Spleen (tissue), 7 donors: ENCODE measurements at regions not wholly inside any gene's neighbourhood (a gene's known extent, or its start where the extent isn't known, plus 50 kb on each side); places are given as distances from the start of the nearest gene placed in this dataset.

Source experiments
- POLR2A ChIP-seq, 3 donors: fragments of 450-650 bp; IDR thresholded peaks; one replicate each; pipeline ENCODE4 v1.5.1; 2017; ENCODE audit warnings: antibody characterized with exemption in 3 of 3, mild to moderate bottlenecking in 1 of 3
- POLR2AphosphoS5 ChIP-seq, 3 donors: sonication (generic); formaldehyde crosslinking; IDR thresholded peaks; one replicate each; pipeline ENCODE4 v1.5.1; 2017; ENCODE audit warnings: antibody characterized with exemption in 3 of 3
- TF ChIP-seq, protein P1 (sequence below), 11 experiments: fragments of 200-600 bp in 7 of 11; fragments of 450-650 bp in 4 of 11; sonication (generic) in 4 of 11; IDR thresholded peaks in 8 of 11; conservative IDR thresholded peaks in 3 of 11; 1 replicate in 7 of 11; 2 replicates in 4 of 11; pipeline versions ENCODE4 v1.4.0 to v1.8.0; 2016 to 2021; ENCODE audit warnings: antibody characterized with exemption in 11 of 11, inconsistent platforms in 4 of 11, mild to moderate bottlenecking in 1 of 11
- donor health status: DM: no; HTN: no; CAD: no; lungs with moderate emphysema.
- donor health status: DM: no; HTN: no; CAD: no.
- donor health status: DM: no; HTN: no; CAD: no.

DNA sequence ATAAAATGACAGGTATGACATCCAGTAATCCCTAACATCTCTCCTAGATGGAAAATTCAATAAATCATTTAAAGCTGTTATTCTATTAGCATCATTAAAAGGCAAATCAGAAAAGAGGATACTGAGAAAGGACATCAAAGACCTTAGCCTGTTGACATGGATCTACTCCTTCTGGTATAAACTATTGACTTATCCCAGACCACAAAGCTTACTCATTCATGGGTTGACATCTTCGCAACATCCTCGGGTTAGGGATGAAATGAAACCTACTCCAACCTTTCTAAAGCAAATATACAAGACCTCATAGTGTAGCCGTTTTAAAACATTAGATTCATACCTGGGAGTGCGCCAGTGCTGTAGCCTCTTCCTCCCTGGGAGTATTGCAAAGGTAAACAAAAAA lies 191.5 kb upstream of the BTG1 start:
- TF ChIP-seq, protein P1, sequence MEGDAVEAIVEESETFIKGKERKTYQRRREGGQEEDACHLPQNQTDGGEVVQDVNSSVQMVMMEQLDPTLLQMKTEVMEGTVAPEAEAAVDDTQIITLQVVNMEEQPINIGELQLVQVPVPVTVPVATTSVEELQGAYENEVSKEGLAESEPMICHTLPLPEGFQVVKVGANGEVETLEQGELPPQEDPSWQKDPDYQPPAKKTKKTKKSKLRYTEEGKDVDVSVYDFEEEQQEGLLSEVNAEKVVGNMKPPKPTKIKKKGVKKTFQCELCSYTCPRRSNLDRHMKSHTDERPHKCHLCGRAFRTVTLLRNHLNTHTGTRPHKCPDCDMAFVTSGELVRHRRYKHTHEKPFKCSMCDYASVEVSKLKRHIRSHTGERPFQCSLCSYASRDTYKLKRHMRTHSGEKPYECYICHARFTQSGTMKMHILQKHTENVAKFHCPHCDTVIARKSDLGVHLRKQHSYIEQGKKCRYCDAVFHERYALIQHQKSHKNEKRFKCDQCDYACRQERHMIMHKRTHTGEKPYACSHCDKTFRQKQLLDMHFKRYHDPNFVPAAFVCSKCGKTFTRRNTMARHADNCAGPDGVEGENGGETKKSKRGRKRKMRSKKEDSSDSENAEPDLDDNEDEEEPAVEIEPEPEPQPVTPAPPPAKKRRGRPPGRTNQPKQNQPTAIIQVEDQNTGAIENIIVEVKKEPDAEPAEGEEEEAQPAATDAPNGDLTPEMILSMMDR (IDR thresholded peaks at IDR 0.05 in 8 of 11, conservative IDR thresholded peaks at IDR 0.05 in 3 of 11), result no peak
- TF ChIP-seq POLR2A (IDR thresholded peaks at IDR 0.05), result no peak
- no peak for TF ChIP-seq POLR2AphosphoS5 (IDR thresholded peaks at IDR 0.05)
